ENCODE measurements at regions not wholly inside any gene's neighbourhood (a gene's known extent, or its start where the extent isn't known, plus 50 kb on each side); places are given as distances from the start of the nearest gene placed in this dataset.

- TF ChIP-seq NFE2L2 (conservative IDR thresholded peaks at IDR 0.05; ENCODE audit: low read length) (no peak), PHF8 (IDR thresholded peaks at IDR 0.05; ENCODE audit: borderline replicate concordance, low read depth) (no peak), REST (IDR thresholded peaks at IDR 0.05) (no peak), CTCF (IDR thresholded peaks at IDR 0.05) (no peak), ZFP36 (IDR thresholded peaks at IDR 0.05; ENCODE audit: borderline replicate concordance, partially characterized antibody) (no peak), CHD4 (IDR thresholded peaks at IDR 0.05; ENCODE audit: borderline replicate concordance) (no peak), EP300 (IDR thresholded peaks at IDR 0.05) (no peak), CBX8 (IDR thresholded peaks at IDR 0.05) (no peak)
These were observed 60.6 kb upstream of the EMB start for GRCh38 chr5:50501491-50502228.
